Endothelial cell of umbilical vein (primary cell): ENCODE measurements at regions not wholly inside any gene's neighbourhood (a gene's known extent, or its start where the extent isn't known, plus 50 kb on each side); places are given as distances from the start of the nearest gene placed in this dataset.

ENCODE experiments used
- BruUV-seq: library from RNA; stranded (reverse); fragments of 400-500 nt; replicated peaks from 2 replicates; lab custom pipeline; 2021; lab: Mats Ljungman, UMichigan
- CTCF ChIA-PET: fragments of 300-600, 350-600 bp; sonication (Branson Sonifier 250); formaldehyde crosslinking; loops from one replicate; lab custom pipeline; 2021; ENCODE audit warnings: antibody characterized with exemption, inconsistent platforms; lab: Charles Lee
- POLR2A ChIA-PET: fragments of 300-600, 350-600 bp; sonication (Branson Sonifier 250); formaldehyde crosslinking; loops from one replicate; lab custom pipeline; 2021; ENCODE audit warnings: antibody characterized with exemption, inconsistent platforms; lab: Charles Lee
- DNase-seq: peaks from one replicate; pipeline ENCODE4 v3.0.0-alpha.2; 2011; ENCODE audit warnings: low read depth, low spot score
- FAIRE-seq: peaks from 2 replicates; lab custom pipeline; 2011; peaks lifted over from hg19 to GRCh38; lab: Jason Lieb, UNC
- H2AFZ ChIP-seq: 2 replicates; pipeline ENCODE4 v1.6.0; 2012; ENCODE audit warnings: low read depth, low read length, control low read depth, inconsistent platforms
- H3K27ac ChIP-seq: 2 replicates; pipeline ENCODE4 v1.5.1; 2011; ENCODE audit warnings: low read depth, mild to moderate bottlenecking, control low read depth, low read length, moderate library complexity; ENCODE audit not compliant: insufficient read depth
- H3K27me3 ChIP-seq, 2 experiments: 2 replicates each; pipeline versions ENCODE4 v1.6.0 to v1.6.1; 2011; ENCODE audit warnings: low read length in 2 of 2, mixed read lengths in 1 of 2; ENCODE audit not compliant: control insufficient read depth in 2 of 2, insufficient read depth in 2 of 2
- H3K36me3 ChIP-seq, 2 experiments: 2 replicates in 1 of 2; 3 replicates in 1 of 2; pipeline ENCODE4 v1.5.1; 2011; ENCODE audit warnings: low read length in 2 of 2, mild to moderate bottlenecking in 1 of 2, moderate library complexity in 1 of 2; ENCODE audit not compliant: control insufficient read depth in 2 of 2, insufficient read depth in 2 of 2; ENCODE audit errors: extremely low read depth in 1 of 2
- H3K4me1 ChIP-seq: 3 replicates; pipeline ENCODE4 v1.5.1; 2011; ENCODE audit warnings: mild to moderate bottlenecking, low read length; ENCODE audit not compliant: control insufficient read depth, insufficient read depth; ENCODE audit errors: extremely low read depth
- H3K4me2 ChIP-seq: 2 replicates; pipeline ENCODE4 v1.6.1; 2011; ENCODE audit warnings: low read length, control low read depth, mixed read lengths; ENCODE audit not compliant: insufficient read depth
- H3K4me3 ChIP-seq, 3 experiments: fragments of 200-600 bp in 1 of 3; sonication (generic), shearing (Covaris generic) in 1 of 3; replicated peaks in 1 of 3; 2 replicates each; pipeline ENCODE4 v1.5.1; 2011 to 2016; ENCODE audit warnings: control low read depth in 3 of 3, low read length in 3 of 3, mild to moderate bottlenecking in 2 of 3, inconsistent platforms in 1 of 3, low read depth in 1 of 3, moderate library complexity in 1 of 3; ENCODE audit not compliant: insufficient read depth in 1 of 3
- H3K79me2 ChIP-seq: 2 replicates; pipeline ENCODE4 v1.6.0; 2012; ENCODE audit warnings: low read length, inconsistent platforms; ENCODE audit not compliant: control insufficient read depth, insufficient read depth
- H3K9ac ChIP-seq: replicated peaks from 2 replicates; pipeline ENCODE3; 2011; ENCODE audit warnings: low read length, control low read depth; ENCODE audit not compliant: insufficient read depth; ENCODE audit errors: extremely low read depth
- H3K9me1 ChIP-seq: replicated peaks from 3 replicates; pipeline ENCODE4 v1.6.0; 2011; ENCODE audit warnings: mild to moderate bottlenecking, low read length; ENCODE audit not compliant: control insufficient read depth, insufficient read depth; ENCODE audit errors: extremely low read depth
- H3K9me3 ChIP-seq: replicated peaks from 2 replicates; pipeline ENCODE4 v1.5.1; 2012; ENCODE audit warnings: low read length, inconsistent platforms; ENCODE audit not compliant: control insufficient read depth, insufficient read depth
- H4K20me1 ChIP-seq: replicated peaks from 2 replicates; pipeline ENCODE3; 2011; ENCODE audit warnings: mild to moderate bottlenecking, low read length; ENCODE audit not compliant: control insufficient read depth, insufficient read depth; ENCODE audit errors: extremely low read depth
- CTCF ChIP-seq, 2 donors: IDR thresholded peaks; 1 replicate in 1 of 2; 2 replicates in 1 of 2; pipeline ENCODE4 v1.5.1; 2011; ENCODE audit warnings: low read length in 2 of 2, mild to moderate bottlenecking in 2 of 2, moderate library complexity in 2 of 2, control low read depth in 1 of 2, inconsistent platforms in 1 of 2, low read depth in 1 of 2; ENCODE audit not compliant: insufficient read depth in 1 of 2; ENCODE audit errors: extremely low read depth in 1 of 2
- EZH2 ChIP-seq: IDR thresholded peaks from 2 replicates; pipeline ENCODE4 v1.6.1; 2012; ENCODE audit warnings: borderline replicate concordance, low read depth, mild to moderate bottlenecking, moderate library complexity, low read length, inconsistent platforms; ENCODE audit not compliant: severe bottlenecking
- FOS ChIP-seq: IDR thresholded peaks from 2 replicates; pipeline ENCODE4 v1.6.1; 2011; ENCODE audit warnings: mild to moderate bottlenecking, low read length, moderate library complexity, borderline replicate concordance; ENCODE audit not compliant: insufficient read depth
- GATA2 ChIP-seq: IDR thresholded peaks from 2 replicates; pipeline ENCODE4 v1.7.0; 2011; ENCODE audit warnings: low read depth, mild to moderate bottlenecking, moderate library complexity, mixed read lengths, low read length; ENCODE audit not compliant: insufficient read length, insufficient read depth
- JUN ChIP-seq: IDR thresholded peaks from 2 replicates; pipeline ENCODE4 v1.6.1; 2011; ENCODE audit warnings: borderline replicate concordance, low read depth; ENCODE audit not compliant: insufficient read length, insufficient read depth
- MYC ChIP-seq: IDR thresholded peaks from one replicate; pipeline ENCODE4 v1.6.1; 2011; ENCODE audit warnings: mild to moderate bottlenecking, low read depth, low read length
- POLR2A ChIP-seq: IDR thresholded peaks from 2 replicates; pipeline ENCODE4 v1.6.1; 2012; ENCODE audit warnings: low read depth, mild to moderate bottlenecking, control low read depth, low read length
- POLR2AphosphoS5 ChIP-seq: IDR thresholded peaks from 2 replicates; pipeline ENCODE4 v1.6.1; 2012; ENCODE audit warnings: low read depth, mild to moderate bottlenecking, control low read depth, low read length, moderate library complexity; ENCODE audit not compliant: insufficient read depth
- dilution Hi-C: fragments of 300-500 bp; cut with MboI; formaldehyde crosslinking; loops from one replicate; pipeline ENCODE4 v1.15.0; 2019; ENCODE audit warnings: low sequenced_read_pairs; ENCODE audit not compliant: extremely low pct_ligation_motif_present
- intact Hi-C: fragments of 100-400 bp; cut with micrococcal nuclease; formaldehyde crosslinking; loops from one replicate; pipeline ENCODE4 v1.10.0; 2022
- TF ChIP-seq, protein P1 (sequence below): IDR thresholded peaks from 2 replicates; pipeline ENCODE4 v1.6.1; 2011; ENCODE audit not compliant: insufficient read depth, insufficient read length

DNA sequence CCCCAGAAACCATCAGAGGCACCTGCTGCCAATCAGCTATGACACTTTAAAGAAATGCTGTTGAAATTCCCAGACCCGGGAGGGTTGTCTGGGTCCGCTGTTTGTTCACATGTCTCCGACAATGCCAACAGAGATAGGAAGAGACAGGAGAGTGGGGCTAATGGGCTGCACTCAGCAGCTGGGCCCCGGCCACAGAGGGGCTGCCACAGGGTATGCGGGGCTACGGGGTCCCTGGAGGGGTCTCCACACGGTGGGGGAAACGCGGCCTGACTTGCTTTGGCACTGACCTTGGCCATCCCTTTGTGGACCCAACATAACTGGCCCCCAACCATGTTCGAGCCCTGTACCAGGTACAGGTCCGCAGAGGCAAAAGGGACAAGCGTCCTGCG lies 121.0 kb upstream of the PPP1R26 start:
- TF ChIP-seq EZH2 (no peak), POLR2AphosphoS5 (no peak), POLR2A (no peak), JUN (no peak), CTCF (IDR thresholded peaks at IDR 0.05; ENCODE audit: extremely low read depth in 1 of 2, insufficient read depth in 1 of 2, low read depth in 1 of 2, low read length in 2 of 2) (no peak)
- TF ChIP-seq, protein P1, sequence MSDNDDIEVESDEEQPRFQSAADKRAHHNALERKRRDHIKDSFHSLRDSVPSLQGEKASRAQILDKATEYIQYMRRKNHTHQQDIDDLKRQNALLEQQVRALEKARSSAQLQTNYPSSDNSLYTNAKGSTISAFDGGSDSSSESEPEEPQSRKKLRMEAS: no peak
- ChIA-PET POLR2A (no interaction called here), CTCF (interaction anchor here (0.6 kb wide), 1 partner anchor 170 kb away, joined by 3 read pairs; no protein-coding TSS in a partner anchor)
- dilution Hi-C loops: no loop called here
- DNase-seq (no peak), FAIRE-seq (no peak)
- H3K27me3 ChIP-seq: no peaks in the 10 kb centered on the region
- no peaks in the 10 kb centered on the region for H3K79me2 ChIP-seq
- no peak overlapping the region for H3K4me2 ChIP-seq
- H3K9ac ChIP-seq: no peak overlapping the region
- H2AFZ ChIP-seq: no peak overlapping the region
- H3K9me1 ChIP-seq: no peaks in the 10 kb centered on the region
- no peak overlapping the region for H3K4me3 ChIP-seq
- no peaks in the 10 kb centered on the region for H3K36me3 ChIP-seq
- H3K9me3 ChIP-seq: no peaks in the 10 kb centered on the region
- H4K20me1 ChIP-seq: no peaks in the 10 kb centered on the region
- BruUV-seq: no TSS peak
- no peaks in the 10 kb centered on the region for H3K4me1 ChIP-seq
- intact Hi-C loops: no loop called here
- H3K27ac ChIP-seq: no peak overlapping the region

GRCh38 chr9:135359764-135360163 lies 119.8 kb upstream of the PPP1R26 start:
- Histone ChIP-seq H3K9me3 (no peaks in the 10 kb centered on the region), H4K20me1 (no peaks in the 10 kb centered on the region), H3K36me3 (no peaks in the 10 kb centered on the region), H3K9ac (no peak overlapping the region), H3K4me3 (no peak overlapping the region), H3K79me2 (no peaks in the 10 kb centered on the region), H3K4me1 (no peaks in the 10 kb centered on the region), H3K27ac (no peak overlapping the region), H3K4me2 (no peak overlapping the region), H3K27me3 (no peaks in the 10 kb centered on the region), H3K9me1 (no peaks in the 10 kb centered on the region), H2AFZ (no peak overlapping the region)
- POLR2A ChIA-PET: no interaction called here
- BruUV-seq: no TSS peak
- CTCF ChIA-PET: no interaction called here
- dilution Hi-C loops (no loop called here), intact Hi-C loops (no loop called here)
- no peak for DNase-seq
- no peak for TF ChIP-seq MYC
- no peak for TF ChIP-seq EZH2
- TF ChIP-seq, protein P1: no peak
- no peak for TF ChIP-seq CTCF (IDR thresholded peaks at IDR 0.05; ENCODE audit: extremely low read depth in 1 of 2, insufficient read depth in 1 of 2, low read depth in 1 of 2, low read length in 2 of 2)
- TF ChIP-seq POLR2A: no peak
- TF ChIP-seq FOS: no peak
- no peak for TF ChIP-seq POLR2AphosphoS5
- TF ChIP-seq GATA2: no peak
- TF ChIP-seq JUN: no peak
- FAIRE-seq: no peak
